SK-MEL-5 (cell line): ENCODE measurements at regions not wholly inside any gene's neighbourhood (a gene's known extent, or its start where the extent isn't known, plus 50 kb on each side); places are given as distances from the start of the nearest gene placed in this dataset.
"Not testable (repeated sequence)": the region's sequence is repeated elsewhere in the genome, so short reads cannot be mapped to it uniquely, and the experiment has no call there.

Experiments
- DNase-seq: peaks from one replicate; pipeline ENCODE4 v3.0.0-alpha.2; 2016; ENCODE audit warnings: low read depth, low spot score
- in situ Hi-C: cut with HindIII; loops from 2 replicates; pipeline ENCODE4 v1.10.0; 2016; ENCODE audit warnings: low sequenced_read_pairs, high pct_unique_total_duplicates, low pct_unique_long_range_greater_than_20kb

DNA sequence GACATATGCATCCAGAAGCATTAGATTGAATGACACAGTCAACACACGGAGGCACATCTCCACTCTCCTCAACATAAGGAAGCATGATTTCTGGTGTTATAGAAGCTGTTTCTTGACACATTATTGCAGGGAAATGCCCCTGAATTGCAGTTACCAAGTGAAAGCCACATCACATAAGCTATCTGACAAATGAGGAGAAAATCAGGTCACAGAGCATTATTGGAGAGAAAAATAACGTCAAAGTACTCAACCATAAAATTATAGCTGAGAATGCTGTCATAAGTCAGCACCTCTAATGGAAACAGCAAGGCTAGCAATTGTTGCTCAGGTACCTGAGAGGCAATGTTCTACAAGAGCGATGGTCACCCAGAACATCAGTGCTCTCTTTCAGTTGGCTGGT lies 169.9 kb upstream of the PALMD start:
- no peak for DNase-seq
- in situ Hi-C loops, result no loop called here

DNA sequence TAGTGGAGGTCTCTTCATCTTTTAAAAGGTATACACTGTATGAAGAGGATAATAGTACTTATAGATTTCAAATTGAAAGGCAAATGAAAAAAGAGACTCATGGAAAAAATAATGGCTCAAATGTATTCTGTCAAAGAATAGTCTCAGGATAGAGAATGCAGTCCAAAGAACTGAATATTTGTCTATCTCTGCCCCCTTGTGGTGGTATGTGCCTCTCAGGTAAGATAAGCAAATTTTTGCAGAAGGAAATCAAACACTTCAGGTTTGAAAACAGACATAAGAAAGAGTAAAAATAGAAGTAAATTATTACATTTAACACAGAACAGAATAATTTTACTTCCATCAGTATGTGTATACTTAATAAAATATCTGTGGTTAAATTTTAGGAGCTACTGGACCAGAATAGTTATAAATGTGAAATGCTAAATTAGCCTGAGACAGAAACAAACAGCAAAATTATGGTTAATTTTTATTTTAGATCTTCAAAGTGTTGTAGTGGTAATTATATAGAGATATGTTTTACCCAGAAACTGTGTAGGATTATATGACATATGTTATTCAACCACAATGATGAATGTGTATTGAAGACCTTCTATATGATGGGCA lies 164.4 kb upstream of the PALMD start:
- in situ Hi-C loops, result no loop called here
- DNase-seq, result peak; percentile 73

DNA sequence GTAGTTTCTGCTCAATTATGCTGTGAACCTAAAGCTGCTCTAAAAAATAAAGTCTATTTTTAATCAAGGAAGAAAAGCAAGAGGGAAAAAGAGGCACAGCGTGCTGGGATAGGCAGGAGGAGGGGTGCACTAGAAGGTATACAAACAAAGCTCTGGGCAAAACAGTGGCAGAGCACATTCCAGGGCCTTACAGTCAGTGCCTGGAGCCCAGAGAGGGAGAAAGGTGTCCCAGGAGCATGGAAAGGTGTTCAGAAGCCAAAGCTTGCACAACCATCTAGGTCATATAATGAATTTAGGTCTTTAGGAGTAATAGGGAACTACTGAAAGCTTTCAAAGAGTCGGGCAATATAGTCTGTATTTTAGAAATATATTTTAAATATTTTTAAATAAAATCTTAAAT lies 163.6 kb upstream of the PALMD start:
- in situ Hi-C loops, result no loop called here
- no peak for DNase-seq

DNA sequence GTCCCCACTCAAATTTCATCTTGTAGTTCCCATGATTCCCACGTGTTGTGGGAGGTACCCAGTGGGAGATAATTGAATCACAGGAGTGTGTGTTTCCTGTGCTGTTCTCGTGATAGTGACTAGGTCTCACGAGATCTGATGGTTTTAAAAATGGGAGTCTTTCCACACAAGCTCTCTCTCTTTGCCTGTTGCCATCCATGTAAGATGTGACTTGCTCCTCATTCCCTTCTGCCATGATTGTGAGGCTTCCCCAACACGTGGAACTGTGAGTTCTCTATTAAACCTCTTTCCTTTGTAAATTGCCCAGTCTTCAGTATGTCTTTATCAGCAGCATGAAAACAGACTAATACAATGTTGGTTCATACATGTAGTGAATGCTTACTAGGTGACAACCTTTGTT lies 163.2 kb upstream of the PALMD start:
- DNase-seq, result peak; percentile 11
- in situ Hi-C loops, result no loop called here

DNA sequence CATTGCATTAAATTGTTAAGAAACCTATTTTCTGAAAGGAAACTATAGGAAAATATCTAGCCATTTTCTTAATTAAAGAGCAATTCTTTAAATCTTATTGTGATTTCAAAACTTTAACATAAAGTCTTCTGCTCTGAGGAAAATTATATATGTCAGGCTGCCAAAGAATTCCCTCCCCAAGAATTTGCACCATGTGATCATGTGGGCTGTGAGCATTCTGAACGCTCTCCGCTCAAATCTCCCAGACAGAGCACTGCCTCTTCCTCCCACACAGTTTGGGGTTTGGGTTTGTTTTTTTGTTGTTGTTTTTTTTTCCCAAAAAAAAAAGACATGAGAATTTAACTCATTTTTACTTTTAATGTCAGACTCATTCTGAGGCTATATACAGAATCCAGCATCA lies 155.9 kb upstream of the PALMD start:
- DNase-seq, result no peak
- in situ Hi-C loops, result no loop called here

DNA sequence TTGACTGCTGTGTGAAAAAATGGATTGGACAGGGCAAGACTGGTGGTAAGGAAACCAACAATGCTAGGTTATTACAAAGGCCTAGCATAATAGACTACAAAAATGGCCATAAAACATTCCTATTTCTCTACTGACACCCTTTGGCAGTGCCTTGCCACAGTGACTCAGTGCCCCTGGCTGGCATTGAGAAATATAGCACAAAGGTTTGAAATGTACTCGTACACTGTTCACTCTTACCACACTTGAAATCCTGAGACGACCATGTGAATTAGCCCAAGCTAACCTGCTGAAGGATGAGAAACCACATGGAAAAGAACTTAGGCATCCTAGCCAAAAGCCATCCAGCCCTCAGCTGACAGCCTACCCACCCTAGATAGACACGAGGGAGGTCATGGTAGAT lies 149.8 kb upstream of the PALMD start:
- in situ Hi-C loops, result no loop called here
- DNase-seq, result no peak

DNA sequence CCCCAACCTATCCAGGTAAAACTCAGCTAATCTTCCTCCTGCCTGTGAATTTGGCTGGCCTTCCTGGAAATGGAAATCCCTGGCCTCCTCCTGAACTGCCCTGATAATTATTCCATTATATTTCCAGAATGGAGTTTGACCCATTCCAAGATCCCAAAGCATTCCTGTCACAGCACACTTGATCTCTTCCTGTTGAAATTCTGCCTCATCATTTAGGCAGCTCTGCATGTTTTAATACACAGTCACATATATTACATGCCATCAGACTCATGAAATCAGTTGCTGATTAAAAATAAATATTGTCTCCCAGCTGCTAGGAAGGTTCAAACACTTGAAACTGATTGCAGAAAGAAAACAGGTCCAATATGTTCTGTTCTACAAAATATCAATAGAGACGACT lies 148.2 kb upstream of the PALMD start:
- no peak for DNase-seq
- in situ Hi-C loops, result no loop called here

DNA sequence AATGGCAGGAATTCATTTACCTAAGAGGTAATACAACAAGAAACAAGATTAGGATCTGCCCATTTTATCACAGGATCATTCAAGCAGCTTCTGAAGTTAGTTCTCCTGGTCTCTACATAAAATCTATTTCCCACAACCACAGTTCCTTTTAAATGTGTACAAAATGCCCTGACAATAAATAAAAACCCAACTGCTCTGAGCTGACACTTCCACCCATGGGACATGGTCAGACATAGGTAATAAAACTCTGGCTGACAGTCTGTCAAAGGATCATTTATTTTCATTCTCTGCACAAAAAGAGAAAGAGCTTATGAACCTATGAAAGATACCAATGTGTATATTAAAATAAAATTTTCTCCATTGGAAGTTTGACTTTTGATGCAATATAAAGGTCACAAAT lies 145.4 kb upstream of the PALMD start:
- no peak for DNase-seq
- in situ Hi-C loops, result no loop called here

DNA sequence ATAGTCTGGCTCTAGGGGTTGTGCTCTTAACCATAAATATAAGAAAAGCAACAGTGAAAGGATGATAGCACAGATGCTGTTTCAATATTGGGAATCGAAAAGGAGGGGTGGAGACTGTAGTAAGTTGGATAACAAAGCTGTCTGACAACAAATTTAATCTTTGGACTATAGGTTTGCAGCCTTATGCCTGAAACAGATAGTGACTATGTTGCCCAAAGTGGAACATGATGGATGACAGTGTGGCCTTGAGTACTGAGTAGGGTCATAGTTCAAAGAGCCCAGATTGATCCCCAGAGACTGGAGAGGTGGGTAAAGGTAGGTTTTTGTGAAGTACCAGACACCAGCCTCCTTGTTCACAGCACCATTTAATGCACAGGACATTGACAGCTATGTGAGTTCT lies 144.0 kb upstream of the PALMD start:
- DNase-seq, result no peak
- in situ Hi-C loops, result no loop called here

DNA sequence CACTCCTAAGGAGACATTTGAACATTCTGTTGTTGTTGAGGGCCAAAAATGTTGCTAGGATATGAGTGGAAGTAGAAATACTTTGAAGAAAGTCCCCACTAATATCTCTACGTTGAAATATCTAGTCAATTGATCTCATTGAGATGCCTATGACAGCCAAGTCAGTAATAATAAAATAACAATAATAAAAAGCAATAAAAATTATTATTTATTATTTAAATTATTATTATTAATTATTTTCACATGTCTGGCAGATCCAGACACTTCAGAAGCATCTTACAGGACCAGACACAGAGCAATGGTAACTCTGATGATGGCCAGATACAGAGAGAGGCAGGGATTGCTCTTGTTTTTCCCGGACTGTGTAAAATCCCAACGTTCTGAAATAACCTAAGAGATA lies 143.5 kb upstream of the PALMD start:
- no peak for DNase-seq
- in situ Hi-C loops, result no loop called here

DNA sequence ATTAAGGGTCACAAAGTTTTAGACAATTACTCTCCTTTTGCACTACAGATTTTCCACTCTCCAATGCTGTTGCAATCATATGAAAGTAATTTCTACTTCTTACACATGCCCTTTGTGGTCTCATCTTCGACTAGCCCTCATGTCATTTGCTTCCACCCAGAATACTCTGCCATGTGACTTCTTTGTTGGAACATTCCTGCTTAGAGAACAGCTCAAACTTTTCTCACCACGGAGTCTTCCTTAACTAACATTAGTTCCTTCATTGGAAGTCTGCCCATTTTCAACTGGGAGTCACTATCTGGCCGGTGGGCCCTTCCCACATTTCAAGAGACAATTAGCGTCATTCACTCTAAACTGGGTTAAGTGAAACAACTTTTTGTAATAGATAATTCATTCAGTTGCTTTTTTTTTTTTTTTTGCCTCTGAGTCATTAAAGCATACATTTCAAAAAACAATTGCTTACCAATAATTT lies 142.6 kb upstream of the PALMD start:
- in situ Hi-C loops, result no loop called here

DNA sequence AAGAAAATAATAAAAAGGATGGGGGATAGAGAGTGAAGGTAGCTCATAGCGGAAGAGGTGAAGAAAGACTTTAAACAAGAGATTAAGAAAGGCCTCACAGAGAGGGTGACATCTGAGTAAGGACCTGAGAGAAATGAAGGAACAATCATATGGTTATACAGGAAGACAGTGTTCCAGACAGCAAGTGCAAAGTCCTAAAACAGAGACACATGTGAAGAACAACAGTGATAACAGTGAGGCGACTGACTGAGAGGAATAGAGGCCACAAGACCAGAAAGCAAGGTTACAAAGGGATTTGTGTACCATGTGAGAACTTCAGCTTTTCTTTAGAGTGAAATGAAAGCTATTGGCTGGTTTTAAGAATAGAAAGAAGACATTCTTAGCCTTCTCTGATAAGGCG lies 141.6 kb upstream of the PALMD start:
- DNase-seq, result peak; percentile 40
- in situ Hi-C loops, result no loop called here

More for the DNA sequence above, 142.6 kb upstream of the PALMD start:
- DNase-seq, result peak; percentile 98

DNA sequence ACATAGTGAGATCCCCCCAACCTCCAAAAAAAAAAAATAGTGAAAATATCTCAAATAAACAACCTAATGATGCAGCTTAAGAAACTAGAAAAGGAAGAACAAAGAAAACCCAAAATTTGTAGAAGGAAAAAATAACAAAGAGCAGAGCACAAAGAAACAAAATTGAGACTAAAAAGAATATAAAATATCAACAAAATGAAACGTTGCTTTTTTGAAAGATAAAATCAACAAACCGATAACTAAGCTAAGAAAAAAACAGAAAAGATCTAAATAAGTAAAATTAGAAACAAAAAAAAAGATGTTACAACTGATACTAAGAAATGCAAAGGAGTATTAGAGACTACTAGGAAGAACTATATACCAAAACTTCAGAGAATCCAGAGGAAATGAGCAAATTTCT lies 139.3 kb upstream of the PALMD start:
- DNase-seq, result no peak
- in situ Hi-C loops, result no loop called here

DNA sequence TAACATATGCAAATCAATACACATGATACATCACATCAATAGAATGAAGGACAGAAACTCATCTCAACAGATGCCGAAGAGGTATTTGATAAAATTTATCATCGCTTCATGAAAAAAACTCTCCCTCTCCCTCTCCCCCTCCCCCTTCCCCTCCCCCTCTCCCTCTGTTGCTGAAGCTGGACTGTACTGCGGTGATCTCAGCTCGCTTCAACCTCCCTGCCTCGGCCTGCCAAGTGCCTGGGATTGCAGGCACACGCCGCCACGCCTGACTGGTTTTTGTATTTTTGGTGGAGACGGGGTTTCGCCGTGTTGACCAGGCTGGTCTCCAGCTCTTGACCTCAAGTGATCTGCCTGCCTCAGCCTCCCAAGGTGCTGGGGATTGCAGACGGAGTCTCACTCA lies 138.5 kb upstream of the PALMD start:
- DNase-seq, in situ Hi-C loops: not testable (repeated sequence)

DNA sequence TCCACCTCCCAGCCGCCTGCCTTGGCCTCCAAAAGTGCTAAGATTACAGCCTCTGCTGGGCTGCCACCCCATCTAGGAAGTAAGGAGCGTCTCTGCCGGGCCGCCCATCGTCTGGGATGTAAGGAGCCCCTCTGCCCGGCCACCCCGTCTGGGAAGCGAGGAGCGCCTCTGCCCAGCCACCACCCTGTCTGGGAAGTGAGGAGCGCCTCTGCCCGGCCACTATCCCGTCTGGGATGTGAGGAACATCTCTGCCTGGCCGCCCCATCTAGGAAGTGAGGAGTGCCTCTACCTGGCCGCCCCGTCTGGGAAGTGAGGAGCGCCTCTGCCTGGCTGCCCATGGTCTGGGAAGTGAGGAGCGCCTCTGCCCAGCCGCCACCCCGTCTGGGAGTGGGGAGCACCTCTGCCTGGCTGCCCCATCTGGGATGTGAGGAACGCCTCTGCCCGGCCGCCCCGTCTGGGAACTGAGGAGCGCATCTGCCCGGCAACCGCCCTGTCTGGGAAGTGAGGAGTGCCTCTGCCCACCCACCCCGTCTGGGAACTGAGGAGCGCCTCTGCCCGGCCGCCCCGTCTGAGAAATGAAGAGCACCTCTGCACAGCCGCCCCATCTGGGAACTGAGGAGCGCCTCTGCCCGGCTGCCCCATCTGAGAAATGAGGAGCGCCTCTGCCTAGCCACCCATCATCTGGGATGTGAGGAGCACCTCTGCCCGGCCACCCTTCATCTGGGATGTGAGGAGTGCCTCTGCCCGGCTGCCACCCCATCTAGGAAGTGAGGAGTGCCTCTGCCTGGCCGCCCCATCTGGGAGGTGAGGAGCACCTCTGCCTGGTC lies 137.8 kb upstream of the PALMD start:
- in situ Hi-C loops, result no loop called here
- DNase-seq, result no peak

DNA sequence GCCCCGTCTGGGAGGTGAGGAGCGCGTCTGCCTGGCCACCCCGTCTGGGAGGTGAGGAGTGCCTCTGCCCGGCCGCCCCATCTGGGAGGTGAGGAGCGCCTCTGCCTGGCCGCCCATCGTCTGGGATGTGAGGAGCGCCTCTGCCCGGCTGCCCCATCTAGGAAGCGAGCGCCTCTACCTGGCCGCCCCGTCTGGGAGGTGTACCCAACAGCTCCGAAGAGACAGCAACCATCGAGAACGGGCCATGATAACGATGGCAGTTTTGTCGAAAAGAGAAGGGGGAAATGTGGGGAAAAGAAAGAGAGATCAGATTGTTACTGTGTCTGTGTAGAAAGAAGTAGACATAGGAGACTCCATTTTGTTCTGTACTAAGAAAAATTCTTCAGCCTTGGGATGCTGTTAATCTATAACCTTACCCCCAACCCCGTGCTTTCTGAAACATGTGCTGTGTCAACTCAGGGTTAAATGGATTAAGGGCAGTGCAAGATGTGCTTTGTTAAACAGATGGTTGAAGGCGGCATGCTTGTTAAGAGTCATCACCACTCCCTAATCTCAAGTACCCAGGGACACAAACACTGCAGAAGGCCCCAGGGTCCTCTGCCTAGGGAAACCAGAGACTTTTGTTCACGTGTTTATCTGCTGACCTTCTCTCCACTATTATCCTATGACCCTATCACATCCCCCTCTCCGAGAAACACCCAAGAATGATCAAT lies 137.0 kb upstream of the PALMD start:
- in situ Hi-C loops, DNase-seq: not testable (repeated sequence)

DNA sequence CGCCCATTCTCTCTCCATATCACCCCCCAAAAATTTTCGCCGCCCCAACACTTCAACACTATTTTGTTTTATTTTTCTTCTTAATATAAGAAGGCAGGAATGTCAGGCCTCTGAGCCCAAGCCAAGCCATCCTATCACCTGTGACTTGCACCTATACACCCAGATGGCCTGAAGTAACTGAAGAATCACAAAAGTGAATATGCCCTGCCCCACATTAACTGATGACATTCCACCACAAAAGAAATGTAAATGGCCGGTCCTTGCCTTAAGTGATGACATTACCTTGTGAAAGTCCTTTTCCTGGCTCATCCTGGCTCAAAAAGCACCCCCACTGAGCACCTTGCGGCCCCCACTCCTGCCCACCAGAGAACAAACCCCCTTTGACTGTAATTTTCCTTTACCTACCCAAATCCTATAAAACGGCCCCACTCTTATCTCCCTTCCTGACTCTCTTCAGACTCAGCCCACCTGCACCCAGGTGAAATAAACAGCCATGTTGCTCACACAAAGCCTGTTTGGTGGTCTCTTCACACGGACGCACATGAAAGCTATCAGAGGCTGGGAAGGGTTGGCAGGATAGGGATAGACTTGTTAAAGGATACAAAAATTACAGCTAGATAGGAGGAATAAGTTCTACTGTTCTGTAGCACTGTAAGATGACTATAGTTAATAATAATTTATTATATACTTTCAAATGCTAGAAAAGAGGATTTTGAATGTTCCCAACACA lies 130.9 kb upstream of the PALMD start:
- in situ Hi-C loops, DNase-seq: not testable (repeated sequence)

DNA sequence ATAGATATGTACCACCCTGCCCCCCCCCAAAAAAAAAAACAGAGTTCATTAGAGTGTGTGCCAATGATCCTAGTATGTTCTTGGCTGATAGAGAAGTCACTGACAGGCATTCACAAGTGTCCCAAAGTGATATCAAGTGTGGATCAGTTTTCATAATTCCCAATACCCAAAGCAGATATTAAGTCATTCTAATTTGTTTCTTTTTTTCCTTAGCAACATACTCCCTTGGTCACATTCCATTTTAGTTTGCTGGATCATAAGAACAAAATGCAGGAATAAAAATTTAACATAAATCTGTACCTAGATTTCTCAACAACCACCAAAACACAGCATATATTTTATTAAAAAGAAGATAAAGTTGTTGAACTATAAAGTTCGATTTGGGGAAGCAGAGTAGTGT lies 129.8 kb upstream of the PALMD start:
- in situ Hi-C loops, result no loop called here
- DNase-seq, result no peak
